ENCODE measurements at regions not wholly inside any gene's neighbourhood (a gene's known extent, or its start where the extent isn't known, plus 50 kb on each side); places are given as distances from the start of the nearest gene placed in this dataset.

DNA sequence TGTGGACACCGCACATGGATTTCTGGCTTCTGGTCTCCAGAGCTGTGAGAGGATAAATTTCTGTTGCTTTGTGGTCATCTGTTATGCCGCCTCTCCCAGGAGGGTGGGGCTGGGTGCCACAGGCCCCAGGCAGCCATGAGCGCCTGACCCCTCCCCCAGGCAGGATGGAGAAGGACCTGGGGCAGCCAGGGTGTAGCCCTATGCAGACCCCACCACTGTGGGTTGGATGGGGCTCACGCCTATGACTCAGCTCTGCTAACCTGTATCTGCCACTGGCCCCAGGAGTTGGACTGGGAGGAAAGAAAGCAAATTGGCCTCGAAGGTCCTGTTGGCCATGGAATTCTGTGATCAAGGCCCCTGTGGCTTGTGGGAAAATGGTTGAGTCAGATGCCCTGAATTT, 1351.1 kb downstream of the BRD1 start:
- no peak overlapping the region for H3K9ac ChIP-seq (ENCODE audit: low read depth in 1 of 2, low read length in 2 of 2)
- no peaks in the 10 kb centered on the region for H3K36me3 ChIP-seq (ENCODE audit: control insufficient read depth in 2 of 2, insufficient read depth in 2 of 2, low read length in 2 of 2)
- H3K4me1 ChIP-seq (ENCODE audit: control insufficient read depth in 2 of 2, insufficient read depth in 2 of 2, low read length in 2 of 2), result no peaks in the 10 kb centered on the region
- peaks cover 0 to 2% of the 10 kb centered on the region in 2 donors for H3K27me3 ChIP-seq (ENCODE audit: control insufficient read depth in 2 of 2, insufficient read depth in 2 of 2, low read length in 2 of 2)
- H3K9me3 ChIP-seq (ENCODE audit: control insufficient read depth in 2 of 2, low read length in 2 of 2), result no peaks in the 10 kb centered on the region
- no peak overlapping the region for H3K27ac ChIP-seq (ENCODE audit: low read depth in 2 of 2, low read length in 2 of 2)
- no peak overlapping the region for H3K4me3 ChIP-seq (ENCODE audit: low read length in 2 of 2)

DNA sequence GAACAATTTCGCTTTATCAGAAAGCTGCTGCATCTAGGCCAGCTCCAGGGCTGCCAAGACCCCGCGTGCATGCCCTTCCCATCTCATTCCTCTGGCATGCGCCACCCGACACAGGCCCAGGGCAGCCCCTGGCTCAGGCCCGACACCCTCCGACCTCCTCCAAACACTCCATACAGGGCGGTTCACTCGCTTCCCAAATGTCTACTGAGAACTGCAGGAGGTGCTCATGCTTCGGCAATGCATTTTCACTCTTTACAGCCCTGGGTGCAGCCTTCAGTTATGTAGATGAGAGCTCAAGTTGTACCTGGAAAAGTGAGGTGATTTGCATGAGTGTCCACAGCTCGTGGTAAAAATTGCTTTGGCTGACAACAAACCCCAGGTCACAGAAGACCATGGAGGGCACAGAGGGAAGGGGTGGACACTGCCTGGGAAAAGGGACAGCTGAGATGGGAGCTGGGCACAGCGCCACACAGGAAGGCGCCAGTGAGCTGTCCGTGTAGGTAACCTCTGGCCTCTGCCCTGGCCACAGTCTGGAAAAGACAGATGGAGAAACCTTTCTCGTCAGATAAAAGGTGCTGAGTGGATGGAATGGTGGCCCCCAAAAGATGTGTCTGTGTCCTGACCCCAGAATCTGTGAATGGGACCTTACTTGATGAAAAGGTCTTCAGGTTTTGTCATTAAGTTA, 1351.9 kb downstream of the BRD1 start:
- no peaks in the 10 kb centered on the region for H3K9me3 ChIP-seq (ENCODE audit: control insufficient read depth in 2 of 2, low read length in 2 of 2)
- H3K4me3 ChIP-seq (ENCODE audit: low read length in 2 of 2), result no peak overlapping the region
- no peaks in the 10 kb centered on the region for H3K4me1 ChIP-seq (ENCODE audit: control insufficient read depth in 2 of 2, insufficient read depth in 2 of 2, low read length in 2 of 2)
- H3K36me3 ChIP-seq (ENCODE audit: control insufficient read depth in 2 of 2, insufficient read depth in 2 of 2, low read length in 2 of 2), result no peaks in the 10 kb centered on the region
- peaks cover 0 to 2% of the 10 kb centered on the region in 2 donors for H3K27me3 ChIP-seq (ENCODE audit: control insufficient read depth in 2 of 2, insufficient read depth in 2 of 2, low read length in 2 of 2)
- no peak overlapping the region for H3K27ac ChIP-seq (ENCODE audit: low read depth in 2 of 2, low read length in 2 of 2)
- H3K9ac ChIP-seq (ENCODE audit: low read depth in 1 of 2, low read length in 2 of 2), result no peak overlapping the region

DNA sequence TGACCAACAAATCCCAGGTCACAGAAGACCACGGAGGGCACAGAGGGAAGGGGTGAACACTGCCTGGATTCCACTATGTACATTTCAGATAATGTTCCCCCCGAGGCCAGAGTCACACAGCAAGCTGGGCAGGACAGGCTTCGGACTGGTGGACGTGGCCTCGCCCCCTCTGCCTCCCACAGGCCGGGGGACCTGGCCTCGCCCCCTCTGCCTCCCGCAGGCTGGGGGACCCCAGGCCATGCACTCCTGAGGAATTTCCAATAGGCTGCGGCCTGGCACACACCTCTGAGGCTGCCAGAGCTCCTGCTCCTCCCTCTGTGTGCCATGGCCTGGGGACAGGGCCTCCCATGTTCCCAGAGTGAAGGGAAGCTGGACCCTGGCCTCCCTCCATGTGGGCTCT, 1352.8 kb downstream of the BRD1 start:
- no peak overlapping the region for H3K27ac ChIP-seq (ENCODE audit: low read depth in 2 of 2, low read length in 2 of 2)
- H3K36me3 ChIP-seq (ENCODE audit: control insufficient read depth in 2 of 2, insufficient read depth in 2 of 2, low read length in 2 of 2), result no peaks in the 10 kb centered on the region
- no peaks in the 10 kb centered on the region for H3K4me1 ChIP-seq (ENCODE audit: control insufficient read depth in 2 of 2, insufficient read depth in 2 of 2, low read length in 2 of 2)
- no peak overlapping the region for H3K9ac ChIP-seq (ENCODE audit: low read depth in 1 of 2, low read length in 2 of 2)
- no peak overlapping the region for H3K4me3 ChIP-seq (ENCODE audit: low read length in 2 of 2)
- H3K9me3 ChIP-seq (ENCODE audit: control insufficient read depth in 2 of 2, low read length in 2 of 2), result no peaks in the 10 kb centered on the region
- peaks cover 0 to 2% of the 10 kb centered on the region in 2 donors for H3K27me3 ChIP-seq (ENCODE audit: control insufficient read depth in 2 of 2, insufficient read depth in 2 of 2, low read length in 2 of 2)

DNA sequence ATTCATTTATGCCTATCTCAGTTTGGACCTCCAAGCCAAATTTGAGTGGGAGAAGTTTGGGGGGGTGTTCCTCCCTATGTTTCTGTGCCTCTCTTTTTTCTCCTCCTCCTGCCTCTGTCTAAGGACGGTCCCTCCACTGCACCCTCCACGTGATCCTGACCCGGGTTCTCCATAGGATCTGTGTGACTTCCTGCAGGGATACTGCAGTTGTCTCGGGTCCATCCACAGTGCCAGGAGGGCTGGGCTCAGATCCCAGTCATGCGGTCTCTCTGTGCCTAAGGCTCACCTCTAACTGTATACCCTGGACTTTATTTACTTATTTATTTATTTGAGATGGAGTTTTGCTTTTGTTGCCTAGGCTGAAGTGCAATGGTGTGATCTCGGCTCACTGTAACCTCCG, 1354.5 kb downstream of the BRD1 start:
- peaks cover 0 to 2% of the 10 kb centered on the region in 2 donors for H3K27me3 ChIP-seq (ENCODE audit: control insufficient read depth in 2 of 2, insufficient read depth in 2 of 2, low read length in 2 of 2)
- no peaks in the 10 kb centered on the region for H3K4me1 ChIP-seq (ENCODE audit: control insufficient read depth in 2 of 2, insufficient read depth in 2 of 2, low read length in 2 of 2)
- H3K36me3 ChIP-seq (ENCODE audit: control insufficient read depth in 2 of 2, insufficient read depth in 2 of 2, low read length in 2 of 2), result no peaks in the 10 kb centered on the region
- no peak overlapping the region for H3K9ac ChIP-seq (ENCODE audit: low read depth in 1 of 2, low read length in 2 of 2)
- H3K4me3 ChIP-seq (ENCODE audit: low read length in 2 of 2), result no peak overlapping the region
- H3K27ac ChIP-seq (ENCODE audit: low read depth in 2 of 2, low read length in 2 of 2), result no peak overlapping the region
- H3K9me3 ChIP-seq (ENCODE audit: control insufficient read depth in 2 of 2, low read length in 2 of 2), result no peaks in the 10 kb centered on the region

DNA sequence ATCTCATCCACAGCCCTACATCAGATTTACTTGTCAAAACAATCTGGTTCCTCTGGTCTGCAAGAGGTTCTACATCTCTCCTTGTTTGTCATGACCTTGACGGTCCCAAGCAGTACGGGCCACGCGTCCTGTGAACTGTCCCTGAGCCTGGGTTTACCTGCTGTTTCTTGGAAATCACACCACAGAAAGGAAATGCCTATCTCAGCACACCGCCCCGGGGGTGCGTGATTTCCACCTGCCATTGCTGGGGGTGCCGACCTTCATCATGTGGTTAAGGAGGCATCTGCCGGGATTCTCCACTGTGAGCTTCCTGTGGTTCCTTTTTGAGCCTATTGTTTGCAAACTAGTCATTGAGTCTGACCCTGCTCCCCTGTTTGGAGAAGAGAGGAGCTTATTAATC, 1363.4 kb downstream of the BRD1 start:
- Histone ChIP-seq H3K9ac (ENCODE audit: low read depth in 1 of 2, low read length in 2 of 2) (no peak overlapping the region), H3K4me1 (ENCODE audit: control insufficient read depth in 2 of 2, insufficient read depth in 2 of 2, low read length in 2 of 2) (no peaks in the 10 kb centered on the region), H3K9me3 (ENCODE audit: control insufficient read depth in 2 of 2, low read length in 2 of 2) (no peaks in the 10 kb centered on the region), H3K4me3 (ENCODE audit: low read length in 2 of 2) (no peak overlapping the region), H3K27me3 (ENCODE audit: control insufficient read depth in 2 of 2, insufficient read depth in 2 of 2, low read length in 2 of 2) (no peaks in the 10 kb centered on the region), H3K36me3 (ENCODE audit: control insufficient read depth in 2 of 2, insufficient read depth in 2 of 2, low read length in 2 of 2) (no peaks in the 10 kb centered on the region), H3K27ac (ENCODE audit: low read depth in 2 of 2, low read length in 2 of 2) (no peak overlapping the region)

DNA sequence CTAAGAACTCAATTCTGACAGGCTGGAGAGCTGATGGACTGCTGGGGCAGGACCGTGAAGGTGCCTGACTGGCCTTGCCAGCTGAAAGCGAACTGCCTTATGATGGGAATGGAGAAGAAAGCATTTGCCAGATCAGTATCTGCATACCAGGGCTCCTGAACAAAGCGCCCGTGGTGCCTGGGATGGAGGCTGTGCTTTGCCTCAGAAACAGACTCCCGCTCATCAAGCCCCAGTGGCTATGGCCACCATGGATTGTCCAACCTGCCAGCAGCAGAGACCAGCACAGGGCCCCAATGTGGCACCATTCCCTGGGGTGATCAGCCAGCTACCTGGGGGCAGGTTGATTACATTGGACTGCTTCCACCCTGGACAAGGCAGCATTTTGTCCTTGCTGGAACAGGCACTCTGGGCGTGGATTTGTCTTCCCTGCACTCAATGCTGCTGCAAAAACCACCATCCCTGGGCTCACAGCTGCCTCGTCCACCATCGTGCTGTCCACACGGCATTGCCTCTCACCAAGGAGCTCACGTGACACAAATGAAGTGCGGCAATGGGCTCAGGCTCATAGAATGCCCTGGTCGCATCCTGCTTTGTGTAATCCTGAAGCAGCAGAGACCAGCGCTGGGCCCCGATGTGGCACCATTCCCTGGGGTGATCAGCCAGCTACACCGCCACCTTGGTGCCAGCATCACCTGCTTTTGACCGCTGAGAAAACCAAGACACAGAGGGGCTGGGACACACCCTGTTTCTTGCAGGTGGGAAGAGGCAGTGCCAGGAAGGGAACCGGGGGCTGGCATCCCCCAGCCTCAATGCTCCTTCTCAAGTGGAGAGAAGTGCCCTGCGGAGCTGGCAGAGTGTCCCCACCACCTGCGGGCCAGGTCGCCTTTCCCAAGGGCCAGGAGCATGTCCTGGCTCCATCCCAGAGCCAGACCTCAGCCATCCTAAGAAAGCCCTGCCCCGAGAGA, 1367.5 kb downstream of the BRD1 start:
- Histone ChIP-seq H3K4me1 (ENCODE audit: control insufficient read depth in 2 of 2, insufficient read depth in 2 of 2, low read length in 2 of 2) (no peaks in the 10 kb centered on the region), H3K27me3 (ENCODE audit: control insufficient read depth in 2 of 2, insufficient read depth in 2 of 2, low read length in 2 of 2) (peaks cover 0 to 2% of the 10 kb centered on the region in 2 donors), H3K36me3 (ENCODE audit: control insufficient read depth in 2 of 2, insufficient read depth in 2 of 2, low read length in 2 of 2) (no peaks in the 10 kb centered on the region), H3K27ac (ENCODE audit: low read depth in 2 of 2, low read length in 2 of 2) (no peak overlapping the region), H3K4me3 (ENCODE audit: low read length in 2 of 2) (no peak overlapping the region), H3K9me3 (ENCODE audit: control insufficient read depth in 2 of 2, low read length in 2 of 2) (no peaks in the 10 kb centered on the region), H3K9ac (ENCODE audit: low read depth in 1 of 2, low read length in 2 of 2) (no peak overlapping the region)

DNA sequence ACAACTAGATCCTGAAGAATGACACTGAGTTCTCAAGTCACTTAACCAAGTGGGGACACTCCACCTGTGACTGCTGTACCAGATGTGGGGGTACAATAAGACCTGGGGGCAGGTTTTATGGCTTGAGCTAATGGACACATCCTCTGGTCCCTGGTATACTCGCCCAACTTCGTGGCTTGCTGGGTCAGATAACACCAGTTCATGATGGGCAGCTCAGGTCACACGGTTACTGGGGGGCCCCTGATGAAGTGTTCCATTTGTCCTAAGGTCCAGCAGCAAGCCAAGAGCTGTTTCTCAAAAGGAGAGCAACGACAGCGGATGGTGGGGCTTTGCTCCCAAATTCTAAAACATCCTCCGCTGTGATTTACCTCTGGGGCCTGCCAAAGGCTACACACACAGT, 1368.4 kb downstream of the BRD1 start:
- no peaks in the 10 kb centered on the region for H3K4me1 ChIP-seq (ENCODE audit: control insufficient read depth in 2 of 2, insufficient read depth in 2 of 2, low read length in 2 of 2)
- H3K27me3 ChIP-seq (ENCODE audit: control insufficient read depth in 2 of 2, insufficient read depth in 2 of 2, low read length in 2 of 2), result peaks cover 0 to 2% of the 10 kb centered on the region in 2 donors
- H3K9ac ChIP-seq (ENCODE audit: low read depth in 1 of 2, low read length in 2 of 2), result no peak overlapping the region
- no peaks in the 10 kb centered on the region for H3K36me3 ChIP-seq (ENCODE audit: control insufficient read depth in 2 of 2, insufficient read depth in 2 of 2, low read length in 2 of 2)
- no peak overlapping the region for H3K27ac ChIP-seq (ENCODE audit: low read depth in 2 of 2, low read length in 2 of 2)
- no peaks in the 10 kb centered on the region for H3K9me3 ChIP-seq (ENCODE audit: control insufficient read depth in 2 of 2, low read length in 2 of 2)
- H3K4me3 ChIP-seq (ENCODE audit: low read length in 2 of 2), result no peak overlapping the region

DNA sequence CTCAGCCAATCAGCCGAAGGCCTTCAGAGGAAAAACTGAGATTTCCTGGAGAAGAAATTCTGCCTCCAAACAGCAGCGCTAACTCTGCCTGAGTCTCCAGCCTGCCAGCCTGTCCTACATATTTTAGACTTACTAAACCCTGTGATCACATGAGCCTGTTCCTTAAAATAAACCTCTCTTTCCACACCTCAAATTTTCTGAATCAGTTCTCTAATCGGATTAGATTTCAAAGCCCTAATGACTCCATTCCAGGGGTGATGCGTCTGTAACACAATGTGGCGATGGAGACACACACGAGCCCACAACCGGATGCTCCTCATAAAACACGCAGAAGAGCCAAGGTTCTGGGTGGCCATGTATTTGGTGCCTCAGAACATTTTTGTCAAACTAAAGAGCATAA, 1371.2 kb downstream of the BRD1 start:
- H3K36me3 ChIP-seq (ENCODE audit: control insufficient read depth in 2 of 2, insufficient read depth in 2 of 2, low read length in 2 of 2), result no peaks in the 10 kb centered on the region
- H3K27ac ChIP-seq (ENCODE audit: low read depth in 2 of 2, low read length in 2 of 2), result no peak overlapping the region
- no peak overlapping the region for H3K4me3 ChIP-seq (ENCODE audit: low read length in 2 of 2)
- H3K9ac ChIP-seq (ENCODE audit: low read depth in 1 of 2, low read length in 2 of 2), result no peak overlapping the region
- H3K4me1 ChIP-seq (ENCODE audit: control insufficient read depth in 2 of 2, insufficient read depth in 2 of 2, low read length in 2 of 2), result no peaks in the 10 kb centered on the region
- H3K27me3 ChIP-seq (ENCODE audit: control insufficient read depth in 2 of 2, insufficient read depth in 2 of 2, low read length in 2 of 2), result peaks cover 0 to 2% of the 10 kb centered on the region in 2 donors
- H3K9me3 ChIP-seq (ENCODE audit: control insufficient read depth in 2 of 2, low read length in 2 of 2), result no peaks in the 10 kb centered on the region

DNA sequence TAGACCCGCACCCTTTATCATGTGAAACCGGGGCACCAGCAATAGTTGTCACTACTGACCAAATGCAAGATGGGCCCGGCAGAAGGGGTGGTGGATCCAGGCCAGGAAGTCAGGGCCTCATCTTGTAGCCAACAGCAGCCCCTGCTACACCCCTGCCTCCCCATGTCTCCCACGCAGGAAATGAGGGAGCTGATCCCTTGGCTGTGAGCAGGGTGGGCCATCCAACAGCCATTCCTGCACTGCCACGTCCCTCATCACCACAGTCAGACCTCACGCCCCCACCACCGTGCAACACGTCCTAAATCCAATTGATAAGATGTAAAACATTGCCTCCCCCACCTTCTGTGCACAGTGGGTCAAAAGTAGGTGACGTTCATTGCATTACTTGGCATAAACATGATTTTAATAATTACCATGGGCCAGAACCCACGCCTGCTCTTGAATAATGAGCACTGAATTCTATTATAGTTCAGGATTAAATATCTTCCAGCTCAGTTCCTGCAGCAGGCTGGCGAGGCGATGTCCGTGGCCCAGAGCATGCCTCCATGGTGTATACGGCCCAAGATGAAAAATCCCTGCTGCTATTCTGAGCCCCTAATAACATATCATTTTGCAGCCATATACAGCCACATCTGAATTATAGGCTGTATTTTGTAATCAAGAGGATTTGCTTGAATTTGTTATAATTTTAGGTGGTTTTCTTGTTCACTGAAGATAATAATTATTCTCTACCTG, 1373.8 kb downstream of the BRD1 start:
- no peak overlapping the region for H3K27ac ChIP-seq (ENCODE audit: low read depth in 2 of 2, low read length in 2 of 2)
- no peak overlapping the region for H3K4me3 ChIP-seq (ENCODE audit: low read length in 2 of 2)
- no peaks in the 10 kb centered on the region for H3K9me3 ChIP-seq (ENCODE audit: control insufficient read depth in 2 of 2, low read length in 2 of 2)
- no peak overlapping the region for H3K9ac ChIP-seq (ENCODE audit: low read depth in 1 of 2, low read length in 2 of 2)
- H3K4me1 ChIP-seq (ENCODE audit: control insufficient read depth in 2 of 2, insufficient read depth in 2 of 2, low read length in 2 of 2), result no peaks in the 10 kb centered on the region
- no peaks in the 10 kb centered on the region for H3K36me3 ChIP-seq (ENCODE audit: control insufficient read depth in 2 of 2, insufficient read depth in 2 of 2, low read length in 2 of 2)
- H3K27me3 ChIP-seq (ENCODE audit: control insufficient read depth in 2 of 2, insufficient read depth in 2 of 2, low read length in 2 of 2), result peaks cover 3 to 4% of the 10 kb centered on the region in 2 donors

DNA sequence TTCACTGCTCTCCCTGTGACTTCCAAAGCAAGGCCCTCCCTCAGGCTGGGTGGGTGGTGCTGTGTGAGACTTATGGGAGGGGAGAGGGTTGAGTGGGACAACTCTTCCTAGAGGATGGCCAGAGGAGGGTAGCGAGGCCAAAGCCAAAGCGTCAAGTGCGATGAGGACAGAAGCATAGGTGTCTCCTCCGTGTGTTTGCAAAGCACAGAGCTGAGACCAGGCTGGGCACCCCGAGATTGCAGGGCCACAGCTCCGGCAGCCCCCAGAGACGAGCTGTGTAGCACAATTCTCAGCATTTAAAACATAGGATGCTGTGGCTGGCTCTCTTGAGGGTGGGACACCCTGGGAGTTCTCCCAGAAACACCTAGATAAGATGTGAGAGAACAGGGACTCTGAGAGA, 1374.5 kb downstream of the BRD1 start:
- Histone ChIP-seq H3K9me3 (ENCODE audit: control insufficient read depth in 2 of 2, low read length in 2 of 2) (no peaks in the 10 kb centered on the region), H3K36me3 (ENCODE audit: control insufficient read depth in 2 of 2, insufficient read depth in 2 of 2, low read length in 2 of 2) (no peaks in the 10 kb centered on the region), H3K9ac (ENCODE audit: low read depth in 1 of 2, low read length in 2 of 2) (no peak overlapping the region), H3K4me3 (ENCODE audit: low read length in 2 of 2) (no peak overlapping the region), H3K27ac (ENCODE audit: low read depth in 2 of 2, low read length in 2 of 2) (no peak overlapping the region), H3K4me1 (ENCODE audit: control insufficient read depth in 2 of 2, insufficient read depth in 2 of 2, low read length in 2 of 2) (no peaks in the 10 kb centered on the region), H3K27me3 (ENCODE audit: control insufficient read depth in 2 of 2, insufficient read depth in 2 of 2, low read length in 2 of 2) (peaks cover 3 to 6% of the 10 kb centered on the region in 2 donors)
